ENCODE measurements at regions not wholly inside any gene's neighbourhood (a gene's known extent, or its start where the extent isn't known, plus 50 kb on each side); places are given as distances from the start of the nearest gene placed in this dataset.

GRCh38 chr12:94862421-94862820 lies 141.1 kb downstream of the NDUFA12 start:
- TF ChIP-seq CTCF (IDR thresholded peaks at IDR 0.05; ENCODE audit: poor library complexity), result no peak
- no peak for TF ChIP-seq EZH2 (IDR thresholded peaks at IDR 0.05; ENCODE audit: borderline replicate concordance)
- TF ChIP-seq EZH2phosphoT487 (IDR thresholded peaks at IDR 0.05; ENCODE audit: low read depth, severe bottlenecking, unreplicated experiment), result no peak

Measured in hepatocyte (in vitro differentiated cells).